K562 (cell line): ENCODE measurements at regions not wholly inside any gene's neighbourhood (a gene's known extent, or its start where the extent isn't known, plus 50 kb on each side); places are given as distances from the start of the nearest gene placed in this dataset.

Experiments used
- ATAC-seq: fragments of 200-7000 bp; cut with Tn5 transposase; 3 replicates; pipeline ENCODE4 v1.9.1; 2020; ENCODE audit warnings: moderate library complexity
- BruUV-seq: library from RNA; stranded (reverse); fragments of 400-500 nt; replicated peaks from 2 replicates; lab custom pipeline; 2021; lab: Mats Ljungman, UMichigan
- CTCF ChIA-PET: fragments of 300-600 bp; formaldehyde crosslinking; extraction: SDS; loops from one replicate; lab custom pipeline; 2021; ENCODE audit warnings: low intra/inter-chr PET ratio; lab: Yijun Ruan, JAX
- POLR2A ChIA-PET: fragments of 300-600, 350-650 bp; sonication (Branson Sonifier 250); formaldehyde crosslinking; extraction: SDS; loops from one replicate; lab custom pipeline; 2021; ENCODE audit warnings: antibody characterized with exemption, inconsistent platforms; lab: Yijun Ruan, JAX
- DNase-seq, 4 experiments: peaks; one replicate each; pipeline versions ENCODE4 v3.0.0 to v3.0.0-alpha.2; 2011 to 2018; ENCODE audit warnings: low spot score in 3 of 4, mixed read lengths in 3 of 4; ENCODE audit errors: extremely low read depth in 1 of 4
- FAIRE-seq: peaks from 2 replicates; lab custom pipeline; 2011; peaks lifted over from hg19 to GRCh38; lab: Jason Lieb, UNC
- H2AFZ ChIP-seq: 2 replicates; pipeline ENCODE4 v1.6.0; 2011; ENCODE audit warnings: low read depth, low read length, control low read depth, inconsistent platforms
- H3K27ac ChIP-seq: fragments of 200-600 bp; 3 replicates; pipeline ENCODE4 v1.8.0; 2011; ENCODE audit warnings: low read depth, mild to moderate bottlenecking, control low read depth, inconsistent platforms, low read length, moderate library complexity, mixed read lengths; ENCODE audit errors: extremely low read depth
- H3K27me3 ChIP-seq, 2 experiments: fragments of 300-600 bp in 1 of 2; 2 replicates in 1 of 2; 3 replicates in 1 of 2; pipeline versions ENCODE4 v1.6.0 to v1.8.0; 2011; ENCODE audit warnings: inconsistent platforms in 2 of 2, low read length in 2 of 2, mild to moderate bottlenecking in 1 of 2, mixed read lengths in 1 of 2, moderate library complexity in 1 of 2; ENCODE audit not compliant: control insufficient read depth in 2 of 2, insufficient read depth in 2 of 2
- H3K36me3 ChIP-seq: fragments of 300-600 bp; 3 replicates; pipeline ENCODE4 v1.8.0; 2011; ENCODE audit warnings: mild to moderate bottlenecking, low read length, inconsistent platforms; ENCODE audit not compliant: control insufficient read depth, insufficient read depth
- H3K4me1 ChIP-seq, 2 experiments: fragments of 200-600 bp in 1 of 2; replicated peaks in 1 of 2; 2 replicates in 1 of 2; 3 replicates in 1 of 2; pipeline versions ENCODE4 v1.5.1 to v1.8.0; 2011; ENCODE audit warnings: inconsistent platforms in 2 of 2, low read length in 2 of 2, mild to moderate bottlenecking in 1 of 2, mixed read lengths in 1 of 2, moderate library complexity in 1 of 2; ENCODE audit not compliant: control insufficient read depth in 2 of 2, insufficient read depth in 2 of 2
- H3K4me2 ChIP-seq: 2 replicates; pipeline ENCODE4 v1.6.1; 2011; ENCODE audit warnings: low read length, control low read depth, inconsistent platforms, mixed read lengths; ENCODE audit not compliant: insufficient read depth
- H3K4me3 ChIP-seq: fragments of 200-600 bp; sonication (generic), shearing (Covaris generic); 2 replicates; pipeline ENCODE4 v1.5.1; 2016; ENCODE audit warnings: control low read depth, inconsistent platforms
- H3K79me2 ChIP-seq: fragments of 200-600 bp; 3 replicates; pipeline ENCODE4 v1.8.0; 2011; ENCODE audit warnings: low read length, inconsistent platforms; ENCODE audit not compliant: control insufficient read depth, insufficient read depth
- H3K9ac ChIP-seq, 2 experiments: 2 replicates each; pipeline versions ENCODE4 v1.6.0 to v1.6.1; 2011; ENCODE audit warnings: low read depth in 2 of 2, low read length in 2 of 2, control low read depth in 1 of 2, inconsistent platforms in 1 of 2, mild to moderate bottlenecking in 1 of 2, mixed read lengths in 1 of 2; ENCODE audit not compliant: insufficient read depth in 1 of 2
- H3K9me1 ChIP-seq: one replicate; pipeline ENCODE4 v1.6.0; 2011; ENCODE audit warnings: inconsistent platforms, mild to moderate bottlenecking, low read length, moderate library complexity; ENCODE audit not compliant: control insufficient read depth, insufficient read depth
- H3K9me3 ChIP-seq: replicated peaks from 2 replicates; pipeline ENCODE4 v1.5.1; 2011; ENCODE audit warnings: low read depth, low read length, inconsistent platforms; ENCODE audit not compliant: control insufficient read depth, insufficient read depth
- H4K20me1 ChIP-seq: replicated peaks from 2 replicates; pipeline ENCODE4 v1.6.1; 2011; ENCODE audit warnings: low read length, inconsistent platforms, mixed read lengths; ENCODE audit not compliant: control insufficient read depth, insufficient read depth
- ASH1L ChIP-seq: fragments of 450-650 bp; IDR thresholded peaks from 2 replicates; pipeline ENCODE4 v1.6.1; 2018; ENCODE audit warnings: borderline replicate concordance, mild to moderate bottlenecking, low read depth; ENCODE audit not compliant: partially characterized antibody
- PCBP2 ChIP-seq: fragments of 200-400 bp; formaldehyde crosslinking; IDR thresholded peaks from 2 replicates; pipeline ENCODE4 v1.6.1; 2018; ENCODE audit warnings: low read length, low read depth, mild to moderate bottlenecking, moderate library complexity; ENCODE audit not compliant: poor library complexity, severe bottlenecking
- PYGO2 ChIP-seq: fragments of 450-650 bp; IDR thresholded peaks from 2 replicates; pipeline ENCODE4 v1.6.1; 2016; ENCODE audit warnings: mild to moderate bottlenecking, missing genetic modification characterization, moderate library complexity, missing compliant biosample characterization
- SPI1 ChIP-seq: IDR thresholded peaks from 2 replicates; pipeline ENCODE4 v1.6.1; 2011; ENCODE audit warnings: low read depth, low read length, control low read depth, borderline replicate concordance
- ZKSCAN3 ChIP-seq: fragments of 250-450 bp; sonication (Bioruptor Pico); IDR thresholded peaks from 2 replicates; pipeline ENCODE4 v1.4.0; 2020
- ZNF165 ChIP-seq: fragments of 250-450 bp; sonication (Bioruptor Pico); IDR thresholded peaks from 2 replicates; pipeline ENCODE4 v1.4.0; 2020; ENCODE audit warnings: borderline replicate concordance
- ZNF232 ChIP-seq: sonication (generic); formaldehyde crosslinking; IDR thresholded peaks from 2 replicates; pipeline ENCODE4 v1.8.0; 2022; ENCODE audit warnings: mild to moderate bottlenecking, missing genetic modification reagents
- ZNF316 ChIP-seq: fragments of 450-650 bp; IDR thresholded peaks from 2 replicates; pipeline ENCODE4 v1.6.1; 2016
- WGBS: fragments of 100-300 bp; shearing (Covaris generic); methylation state at CpG from one replicate; pipeline ENCODE4 v1.1.6; 2016; ENCODE audit warnings: low coverage, mixed read lengths; ENCODE audit not compliant: insufficient coverage; ENCODE audit errors: missing lambda C conversion rate; 5-methylcytosine and 5-hydroxymethylcytosine counted together
- in situ Hi-C: fragments of 300-500 bp; cut with MboI; formaldehyde crosslinking; loops from 4 replicates; pipeline ENCODE4 v1.15.0; 2018; ENCODE audit warnings: inconsistent platforms, mixed read lengths
- intact Hi-C: fragments of 100-400 bp; cut with micrococcal nuclease; formaldehyde crosslinking; loops from 2 replicates; pipeline ENCODE4 v1.14.2; 2022

DNA sequence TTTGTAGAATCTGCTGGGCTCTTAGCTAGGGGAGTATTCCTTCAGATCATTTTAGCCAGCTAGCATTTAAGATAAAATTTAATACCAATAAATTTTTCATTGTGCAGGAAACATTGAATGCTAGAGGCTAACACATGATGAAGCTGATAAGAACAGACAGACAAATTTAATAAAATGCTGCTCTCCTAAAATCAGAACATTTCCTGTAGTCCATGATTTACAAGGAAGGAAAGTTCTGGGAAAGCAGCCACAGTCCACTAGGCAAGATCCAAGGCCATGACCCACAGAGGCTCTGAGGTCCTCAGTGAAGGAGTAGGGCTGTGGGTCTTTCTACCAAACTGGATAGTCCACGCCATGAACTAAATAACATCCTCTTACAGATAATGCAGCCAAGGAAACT lies 253.0 kb downstream of the ICE1 start (continued):
- no peak for TF ChIP-seq ZNF165 (CRISPR knock-in tag)
- TF ChIP-seq, all 486 proteins: peak for 0

DNA sequence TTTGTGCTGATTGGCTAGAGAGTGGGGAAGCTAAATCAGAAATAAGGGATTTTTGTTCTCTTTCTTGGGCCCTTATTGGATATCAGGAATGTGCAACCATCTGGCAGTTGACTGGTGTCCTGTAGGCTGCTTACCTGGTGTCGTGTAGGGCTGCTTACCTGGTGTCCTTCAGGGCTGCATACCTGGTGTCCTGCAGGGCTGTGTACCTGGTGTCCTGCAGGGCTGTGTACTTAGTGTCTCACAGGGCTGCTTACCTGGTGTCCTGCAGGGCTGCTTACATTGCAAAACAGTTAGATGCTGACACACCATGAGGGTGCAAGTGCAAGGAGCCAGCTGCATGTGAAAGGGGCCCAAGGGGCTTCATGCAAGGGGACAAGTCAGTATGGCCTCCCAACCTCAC lies 249.3 kb downstream of the ICE1 start:
- intact Hi-C loops = no loop called here
- no peaks in the 10 kb centered on the region for H3K79me2 ChIP-seq
- BruUV-seq = no TSS peak
- H3K4me2 ChIP-seq = no peak overlapping the region
- no peaks in the 10 kb centered on the region for H3K9me1 ChIP-seq
- H3K36me3 ChIP-seq = no peaks in the 10 kb centered on the region
- no peak for DNase-seq
- no peak overlapping the region for H3K27ac ChIP-seq
- no peak overlapping the region for H3K4me3 ChIP-seq
- no peaks in the 10 kb centered on the region for H3K4me1 ChIP-seq
- H4K20me1 ChIP-seq = no peaks in the 10 kb centered on the region
- H3K27me3 ChIP-seq = peaks cover 0 to 11% of the 10 kb centered on the region in 2 experiments; a peak in 3 of 5 replicates
- 0% methylated on average over 1 of the region's 1 CpG for WGBS
- no peak for TF ChIP-seq ZNF232 (CRISPR knock-in tag)
- TF ChIP-seq PYGO2 (tag) = no peak
- no peak for TF ChIP-seq ZKSCAN3 (CRISPR knock-in tag)
- no peak for TF ChIP-seq ASH1L
- no peak for TF ChIP-seq PCBP2
- TF ChIP-seq SPI1 = no peak
- no peak for TF ChIP-seq ZNF316
- TF ChIP-seq, all 486 proteins: peak for 0
- Histone ChIP-seq H2AFZ (no peak overlapping the region), H3K9ac (no peak overlapping the region), H3K9me3 (no peaks in the 10 kb centered on the region)
- ChIA-PET CTCF (no interaction called here), POLR2A (interaction anchor here (0.7 kb wide), 2 partner anchors 19 to 57 kb away, joined by 3 to 4 read pairs; no protein-coding TSS in a partner anchor)
- in situ Hi-C loops = no loop called here
- ATAC-seq = no peak
- FAIRE-seq = no peak
